NOMO-1 treated with DMSO at 0.1 percent for 48 hours (cell line): ENCODE measurements at regions not wholly inside any gene's neighbourhood (a gene's known extent, or its start where the extent isn't known, plus 50 kb on each side); places are given as distances from the start of the nearest gene placed in this dataset.

Source experiments
- DNase-seq: peaks from one replicate; lab custom pipeline; 2025; ENCODE audit not compliant: unreplicated experiment; lab: John Stamatoyannopoulos, UW

DNA sequence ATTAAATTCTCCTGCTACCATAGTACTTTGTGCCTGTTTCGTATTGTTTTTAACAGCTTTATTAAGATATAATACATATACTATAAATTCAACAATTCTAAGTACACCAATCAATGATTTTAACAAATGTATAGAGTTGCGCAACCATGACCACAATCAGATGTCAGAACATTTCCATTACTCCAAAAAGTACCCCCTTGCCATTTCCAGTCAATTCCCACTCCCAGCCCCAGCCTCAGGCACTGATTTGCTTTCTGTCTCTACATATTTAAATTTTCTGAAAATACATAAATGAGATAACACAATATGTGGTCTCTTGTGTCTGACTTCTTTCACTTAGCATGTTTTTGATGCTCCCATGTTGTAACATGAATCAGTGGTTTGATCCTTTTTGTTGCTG lies 193.9 kb downstream of the FIGN start:
- no peak for DNase-seq

- DNase-seq, result no peak
These were observed 194.3 kb downstream of the FIGN start for GRCh38 chr2:163541495-163541894.

- no peak for DNase-seq
These were observed 207.1 kb downstream of the FIGN start for GRCh38 chr2:163528640-163529217.

DNA sequence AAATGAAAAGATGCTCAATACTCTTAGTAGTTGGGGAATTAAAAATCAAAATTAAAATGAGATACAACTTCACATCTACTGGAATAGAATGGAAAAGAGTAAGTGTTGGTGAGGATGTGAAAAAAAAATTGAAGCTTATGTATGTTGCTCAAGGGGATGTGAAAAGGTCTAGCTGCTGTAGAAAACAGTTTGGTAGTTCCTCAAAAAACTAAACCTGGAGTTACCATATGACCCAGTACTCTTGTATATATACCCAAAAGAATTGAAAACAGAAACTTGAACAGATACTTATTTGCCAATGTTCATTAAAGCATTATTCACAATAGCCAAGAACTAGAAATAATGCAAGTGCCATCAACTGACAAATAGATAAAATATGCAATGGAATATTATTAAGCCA lies 208.4 kb downstream of the FIGN start:
- peak; percentile 5 for DNase-seq

GRCh38 chr2:163518762-163519161 lies 217.0 kb downstream of the FIGN start:
- DNase-seq, result no peak

- no peak for DNase-seq
These were observed 220.0 kb downstream of the FIGN start for GRCh38 chr2:163515836-163516235.

DNA sequence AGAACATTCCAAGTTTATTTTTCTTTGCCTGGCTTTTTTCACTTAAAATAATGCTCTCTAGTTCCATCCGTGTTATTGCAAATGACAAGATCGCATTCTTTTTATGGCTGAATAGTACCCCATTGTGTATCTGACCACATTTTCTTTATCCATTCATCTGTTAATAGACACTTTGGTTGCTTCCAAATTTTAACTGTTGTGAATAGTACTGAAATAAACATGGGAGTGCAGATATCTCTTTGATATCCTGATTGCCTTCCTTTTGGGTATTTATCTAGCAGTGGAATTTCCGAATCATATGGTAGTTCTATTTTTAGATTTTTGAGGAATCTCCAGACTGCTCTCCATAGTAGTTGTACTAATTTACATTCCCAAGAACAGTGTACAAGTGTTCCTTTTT lies 230.5 kb downstream of the FIGN start:
- no peak for DNase-seq

DNA sequence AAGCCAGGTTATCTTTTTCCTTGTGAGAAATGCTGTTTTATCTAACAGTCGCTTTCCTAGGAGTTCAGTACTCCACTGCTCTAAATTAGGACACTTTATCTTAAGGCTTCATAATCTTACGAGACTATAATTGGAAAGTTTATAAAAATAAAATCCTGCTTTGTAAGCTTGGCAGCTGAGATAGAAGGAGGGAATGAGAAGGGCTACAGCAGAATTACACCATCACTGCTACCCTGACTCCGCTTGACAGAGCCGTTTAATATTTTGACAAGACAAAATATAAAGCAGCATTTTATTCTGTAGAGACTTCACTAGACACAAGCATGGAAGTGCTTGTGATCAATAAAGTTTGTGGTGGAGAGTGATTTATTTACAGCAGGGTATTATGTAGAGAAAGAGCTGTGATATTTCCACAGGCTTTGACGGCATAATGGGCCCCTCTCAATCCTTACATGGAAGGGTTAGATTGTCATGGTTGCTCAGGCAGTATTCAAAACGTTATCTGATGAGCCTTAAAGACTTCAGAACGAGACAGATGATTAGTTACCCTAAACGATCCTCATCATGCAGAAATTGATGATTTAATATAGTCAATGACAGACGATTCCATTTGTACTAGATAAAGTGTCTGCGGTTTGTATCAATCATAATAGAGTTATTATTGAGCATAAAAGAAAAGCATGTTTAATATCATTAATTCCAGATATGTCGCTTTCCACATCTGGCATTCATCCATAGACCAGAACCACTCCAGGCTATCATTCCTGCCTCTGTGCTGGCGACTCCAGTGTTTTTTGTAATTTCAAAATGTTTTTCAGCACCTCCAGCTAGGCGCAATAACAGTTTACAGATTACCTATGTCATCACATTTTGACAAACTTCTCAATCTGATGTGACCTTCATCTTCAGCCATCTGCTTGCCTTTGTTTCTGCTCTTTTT lies 242.2 kb downstream of the FIGN start:
- no peak for DNase-seq

GRCh38 chr2:163491850-163492249 lies 244.0 kb downstream of the FIGN start:
- DNase-seq, result no peak

DNA sequence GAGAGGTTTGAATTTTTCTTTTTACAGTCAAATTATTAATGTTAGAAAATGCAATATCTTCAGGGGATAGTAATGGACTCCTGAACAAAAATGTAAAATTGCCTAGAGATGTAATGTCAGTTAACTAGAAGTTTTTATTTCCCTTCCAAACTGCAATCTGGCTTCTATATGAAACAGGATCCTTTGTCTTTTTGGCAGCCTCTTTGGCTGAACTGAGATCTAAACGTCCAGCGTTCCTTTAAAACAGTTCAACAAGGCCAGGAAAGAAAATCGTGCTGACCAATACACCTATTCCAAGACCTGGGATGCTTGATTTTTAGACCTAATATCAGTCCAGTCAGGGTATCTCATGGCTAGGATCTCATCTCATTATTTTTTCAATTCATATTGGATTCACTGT lies 245.5 kb downstream of the FIGN start:
- DNase-seq, result no peak

DNA sequence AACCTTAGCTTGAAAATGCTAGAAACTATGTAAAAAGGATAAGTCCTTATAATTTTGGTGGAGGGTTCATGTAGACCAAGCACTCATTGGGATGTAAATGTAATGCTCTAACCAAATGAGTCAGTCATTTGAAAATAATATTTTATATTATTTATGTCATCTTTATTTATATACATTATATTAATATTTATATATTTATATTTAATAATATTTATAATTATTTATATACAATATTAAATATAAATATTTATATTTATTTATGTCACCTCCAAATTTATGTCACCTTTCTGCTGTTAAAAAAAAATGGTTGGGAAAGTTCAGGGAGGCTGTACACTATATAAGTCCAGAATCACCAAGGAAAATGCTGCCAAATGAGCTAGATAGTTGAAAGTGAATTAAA lies 254.3 kb downstream of the FIGN start:
- no peak for DNase-seq

GRCh38 chr2:163479599-163479998 lies 256.2 kb downstream of the FIGN start:
- DNase-seq, result no peak

- no peak for DNase-seq
These were observed 260.0 kb downstream of the FIGN start for GRCh38 chr2:163475815-163476214.

GRCh38 chr2:163474889-163475288 lies 260.9 kb downstream of the FIGN start:
- no peak for DNase-seq

DNA sequence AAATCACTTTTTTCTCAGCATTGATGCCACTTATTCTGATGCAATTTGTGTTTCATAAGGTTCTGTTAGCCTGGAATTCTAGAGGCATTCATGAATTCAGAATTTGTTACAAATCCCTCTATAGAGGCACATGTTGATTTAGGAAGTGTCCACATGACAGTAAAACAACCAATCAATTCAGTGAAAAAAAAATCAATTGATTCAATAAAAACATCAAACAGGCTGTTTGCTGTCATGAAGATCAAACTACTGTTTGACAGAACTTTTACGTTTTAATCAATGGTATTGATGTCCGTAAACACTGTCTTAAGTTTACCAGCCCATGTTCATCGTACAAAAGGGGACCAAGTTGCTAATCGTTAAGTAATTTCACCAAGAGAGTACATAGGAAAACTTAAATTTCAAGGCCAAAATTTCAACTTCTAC lies 261.5 kb downstream of the FIGN start:
- no peak for DNase-seq

GRCh38 chr2:163471947-163472346 lies 263.9 kb downstream of the FIGN start:
- no peak for DNase-seq

DNA sequence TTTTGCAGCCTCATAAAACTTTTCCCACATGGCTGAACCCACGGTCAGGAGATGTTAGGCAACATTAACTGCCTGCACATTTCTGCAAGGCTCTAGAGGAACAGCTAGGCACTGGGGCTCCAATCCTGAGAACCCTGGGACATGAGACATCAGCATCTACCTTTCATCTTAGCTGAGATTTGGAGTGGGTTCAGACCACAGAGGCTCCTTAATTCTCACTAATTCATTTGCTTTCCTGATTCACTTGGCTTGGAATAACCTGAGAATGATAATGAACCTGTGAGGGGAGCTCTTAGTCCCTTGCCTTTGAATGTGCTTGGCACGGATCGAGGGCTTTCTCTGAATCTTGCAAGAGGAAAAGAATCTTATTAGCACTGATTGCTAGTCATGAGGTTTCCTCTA lies 266.2 kb downstream of the FIGN start:
- DNase-seq, result no peak

- DNase-seq, result no peak
These were observed 268.6 kb downstream of the FIGN start for GRCh38 chr2:163467251-163467630.

GRCh38 chr2:163466331-163467250 lies 269.2 kb downstream of the FIGN start:
- no peak for DNase-seq

DNA sequence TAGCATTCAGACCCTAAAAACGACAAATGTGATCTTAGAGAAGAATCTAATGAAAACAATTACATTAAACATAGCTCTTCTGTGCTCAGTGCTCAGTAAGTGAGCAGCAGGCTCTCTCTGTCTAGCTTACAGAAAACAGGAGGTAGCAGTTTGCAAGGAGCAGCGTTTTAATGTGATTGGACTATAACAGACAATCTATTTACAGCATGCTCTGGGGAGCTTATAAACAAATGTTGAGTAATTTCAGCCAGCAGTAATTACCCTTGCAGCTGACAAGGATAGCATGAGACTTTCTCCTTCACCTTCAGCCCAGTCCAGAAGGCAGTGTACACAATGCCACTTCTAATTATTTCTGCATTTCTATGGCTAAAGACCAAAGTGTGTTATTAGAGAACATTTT lies 270.4 kb downstream of the FIGN start:
- DNase-seq, result peak; percentile 2

GRCh38 chr2:163463411-163463810 lies 272.4 kb downstream of the FIGN start:
- DNase-seq, result no peak

- DNase-seq, result no peak
These were observed 272.8 kb downstream of the FIGN start for GRCh38 chr2:163462993-163463392.
